ENCODE measurements at regions not wholly inside any gene's neighbourhood (a gene's known extent, or its start where the extent isn't known, plus 50 kb on each side); places are given as distances from the start of the nearest gene placed in this dataset.

GRCh38 chr3:43861635-43862034 lies 170.9 kb downstream of the ABHD5 start:
- no peaks in the 10 kb centered on the region for H3K27me3 Mint-ChIP-seq (ENCODE audit: low read depth)
- no peak overlapping the region for H3K4me3 Mint-ChIP-seq (ENCODE audit: unreplicated experiment)

GRCh38 chr3:43862470-43862869 lies 171.7 kb downstream of the ABHD5 start:
- H3K4me1 Mint-ChIP-seq (ENCODE audit: low read depth), result peaks cover 38% of the 10 kb centered on the region
- no peak for DNase-seq (ENCODE audit: low spot score)
- no peaks in the 10 kb centered on the region for H3K9me3 Mint-ChIP-seq (ENCODE audit: low read depth)
- no peaks in the 10 kb centered on the region for H3K27me3 Mint-ChIP-seq (ENCODE audit: low read depth)
- no peak for TF ChIP-seq CTCF (IDR thresholded peaks at IDR 0.05)
- H3K36me3 Mint-ChIP-seq (ENCODE audit: low read depth), result no peaks in the 10 kb centered on the region
- no peak overlapping the region for H3K4me3 Mint-ChIP-seq (ENCODE audit: unreplicated experiment)
- H3K27ac Mint-ChIP-seq (ENCODE audit: unreplicated experiment), result no peak overlapping the region

More at GRCh38 chr3:43861635-43862034, 170.9 kb downstream of the ABHD5 start:
- peaks cover 32% of the 10 kb centered on the region for H3K4me1 Mint-ChIP-seq (ENCODE audit: low read depth)
- no peaks in the 10 kb centered on the region for H3K36me3 Mint-ChIP-seq (ENCODE audit: low read depth)
- H3K27ac Mint-ChIP-seq (ENCODE audit: unreplicated experiment), result no peak overlapping the region
- no peak for DNase-seq (ENCODE audit: low spot score)
- TF ChIP-seq CTCF (IDR thresholded peaks at IDR 0.05), result no peak
- H3K9me3 Mint-ChIP-seq (ENCODE audit: low read depth), result no peaks in the 10 kb centered on the region

GRCh38 chr3:43862992-43863805 lies 172.5 kb downstream of the ABHD5 start:
- Mint-ChIP-seq H3K9me3 (ENCODE audit: low read depth) (no peaks in the 10 kb centered on the region), H3K27me3 (ENCODE audit: low read depth) (no peaks in the 10 kb centered on the region), H3K4me1 (ENCODE audit: low read depth) (peaks cover 37% of the 10 kb centered on the region), H3K27ac (ENCODE audit: unreplicated experiment) (no peak overlapping the region), H3K36me3 (ENCODE audit: low read depth) (no peaks in the 10 kb centered on the region), H3K4me3 (ENCODE audit: unreplicated experiment) (no peak overlapping the region)
- no peak for TF ChIP-seq CTCF (IDR thresholded peaks at IDR 0.05)
- DNase-seq (ENCODE audit: low spot score), result no peak

- H3K27me3 Mint-ChIP-seq (ENCODE audit: low read depth), result no peaks in the 10 kb centered on the region
- DNase-seq (ENCODE audit: low spot score), result no peak
- no peaks in the 10 kb centered on the region for H3K9me3 Mint-ChIP-seq (ENCODE audit: low read depth)
- H3K27ac Mint-ChIP-seq (ENCODE audit: unreplicated experiment), result no peak overlapping the region
- no peak overlapping the region for H3K4me3 Mint-ChIP-seq (ENCODE audit: unreplicated experiment)
- TF ChIP-seq CTCF (IDR thresholded peaks at IDR 0.05), result no peak
- H3K36me3 Mint-ChIP-seq (ENCODE audit: low read depth), result no peaks in the 10 kb centered on the region
- H3K4me1 Mint-ChIP-seq (ENCODE audit: low read depth), result peaks cover 43% of the 10 kb centered on the region
Observed at GRCh38 chr3:43863966-43864933, 173.5 kb downstream of the ABHD5 start.

- Mint-ChIP-seq H3K36me3 (ENCODE audit: low read depth) (no peaks in the 10 kb centered on the region), H3K4me3 (ENCODE audit: unreplicated experiment) (no peak overlapping the region), H3K27me3 (ENCODE audit: low read depth) (no peaks in the 10 kb centered on the region), H3K9me3 (ENCODE audit: low read depth) (no peaks in the 10 kb centered on the region), H3K27ac (ENCODE audit: unreplicated experiment) (no peak overlapping the region), H3K4me1 (ENCODE audit: low read depth) (peaks cover 54% of the 10 kb centered on the region)
- DNase-seq (ENCODE audit: low spot score), result no peak
- TF ChIP-seq CTCF (IDR thresholded peaks at IDR 0.05), result no peak
Observed at GRCh38 chr3:43865351-43865750, 174.6 kb downstream of the ABHD5 start.

All from chondrocyte (in vitro differentiated cells).